ENCODE measurements at regions not wholly inside any gene's neighbourhood (a gene's known extent, or its start where the extent isn't known, plus 50 kb on each side); places are given as distances from the start of the nearest gene placed in this dataset.

- DNase-seq (ENCODE audit: low read depth) = no peak
- no peak for TF ChIP-seq CTCF (IDR thresholded peaks at IDR 0.05; ENCODE audit: insufficient read depth, low read length, poor library complexity, severe bottlenecking)
- no peaks in the 10 kb centered on the region for H3K27me3 ChIP-seq (ENCODE audit: control insufficient read depth, insufficient read depth, low read length)
- no peaks in the 10 kb centered on the region for H3K36me3 ChIP-seq (ENCODE audit: control insufficient read depth, insufficient read depth, low read length)
- no peak overlapping the region for H3K4me3 ChIP-seq (ENCODE audit: low read depth, low read length)
These were observed 54.3 kb upstream of the CAMK1G start for GRCh38 chr1:209529233-209529632.

GRCh38 chr1:209531006-209531405 is 52.5 kb upstream of the CAMK1G start:
- TF ChIP-seq CTCF (IDR thresholded peaks at IDR 0.05; ENCODE audit: insufficient read depth, low read length, poor library complexity, severe bottlenecking) = no peak
- DNase-seq (ENCODE audit: low read depth) = no peak
- Histone ChIP-seq H3K4me3 (ENCODE audit: low read depth, low read length) (no peak overlapping the region), H3K36me3 (ENCODE audit: control insufficient read depth, insufficient read depth, low read length) (no peaks in the 10 kb centered on the region), H3K27me3 (ENCODE audit: control insufficient read depth, insufficient read depth, low read length) (no peaks in the 10 kb centered on the region)

- no peaks in the 10 kb centered on the region for H3K36me3 ChIP-seq (ENCODE audit: control insufficient read depth, insufficient read depth, low read length)
- H3K27me3 ChIP-seq (ENCODE audit: control insufficient read depth, insufficient read depth, low read length) = no peaks in the 10 kb centered on the region
- H3K4me3 ChIP-seq (ENCODE audit: low read depth, low read length) = no peak overlapping the region
- TF ChIP-seq CTCF (IDR thresholded peaks at IDR 0.05; ENCODE audit: insufficient read depth, low read length, poor library complexity, severe bottlenecking) = no peak
- no peak for DNase-seq (ENCODE audit: low read depth)
These were observed 52.0 kb upstream of the CAMK1G start for GRCh38 chr1:209531549-209531948.
